Liver (tissue), 3 donors: ENCODE measurements at regions not wholly inside any gene's neighbourhood (a gene's known extent, or its start where the extent isn't known, plus 50 kb on each side); places are given as distances from the start of the nearest gene placed in this dataset.
"Not testable (repeated sequence)": the region's sequence is repeated elsewhere in the genome, so short reads cannot be mapped to it uniquely, and the experiment has no call there.

Experiments used
- ATF3 ChIP-seq: IDR thresholded peaks from 2 replicates; pipeline ENCODE4 v1.6.1; 2016; ENCODE audit warnings: antibody characterized with exemption
- CTCF ChIP-seq: fragments of 150-350 bp; IDR thresholded peaks from 2 replicates; pipeline ENCODE4 v1.5.1; 2017; ENCODE audit warnings: improper control_type of control experiment, low read depth, low read length; ENCODE audit not compliant: missing input control
- HNF4G ChIP-seq: IDR thresholded peaks from 2 replicates; pipeline ENCODE4 v1.6.1; 2016; ENCODE audit warnings: antibody characterized with exemption
- JUND ChIP-seq, 2 donors: IDR thresholded peaks; 2 replicates each; pipeline ENCODE4 v1.6.1; 2016; ENCODE audit warnings: antibody characterized with exemption in 2 of 2
- RAD21 ChIP-seq, 2 donors: IDR thresholded peaks; 2 replicates each; pipeline ENCODE4 v1.6.1; 2016; ENCODE audit warnings: antibody characterized with exemption in 2 of 2, mild to moderate bottlenecking in 2 of 2
- REST ChIP-seq: IDR thresholded peaks from 2 replicates; pipeline ENCODE4 v1.6.1; 2016; ENCODE audit warnings: antibody characterized with exemption, mild to moderate bottlenecking
- SP1 ChIP-seq: IDR thresholded peaks from 2 replicates; pipeline ENCODE4 v1.6.1; 2018; ENCODE audit warnings: antibody characterized with exemption, mild to moderate bottlenecking
- YY1 ChIP-seq: IDR thresholded peaks from 2 replicates; pipeline ENCODE4 v1.6.1; 2016; ENCODE audit warnings: antibody characterized with exemption, mild to moderate bottlenecking
- TF ChIP-seq, protein P1 (sequence below): IDR thresholded peaks from 2 replicates; pipeline ENCODE4 v1.6.1; 2016; ENCODE audit warnings: antibody characterized with exemption
- donor health status: healthy.
- donor health status: healthy.

DNA sequence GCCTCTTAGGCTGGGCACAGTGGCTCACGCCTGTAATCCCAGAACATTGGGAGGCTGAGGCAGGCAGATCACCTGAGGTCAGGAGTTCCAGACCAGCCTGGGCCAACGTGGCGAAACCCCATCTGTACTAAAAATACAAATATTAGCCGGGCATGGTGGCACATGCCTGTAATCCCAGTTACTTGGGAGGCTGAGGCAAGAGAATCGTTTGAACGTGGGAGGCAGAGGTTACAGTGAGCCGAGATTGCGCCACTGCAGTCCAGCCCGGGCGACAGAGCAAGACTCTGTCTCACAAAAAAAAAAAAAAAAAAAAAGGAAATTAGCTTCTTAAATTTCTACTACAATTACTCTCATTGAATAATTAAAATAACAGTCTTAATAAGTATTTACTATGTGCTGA is 52.4 kb upstream of the JARID2 start:
- TF ChIP-seq CTCF; RAD21 (IDR thresholded peaks at IDR 0.05); ATF3; SP1; REST; JUND (IDR thresholded peaks at IDR 0.05); HNF4G; YY1: not testable (repeated sequence)
- TF ChIP-seq, protein P1, sequence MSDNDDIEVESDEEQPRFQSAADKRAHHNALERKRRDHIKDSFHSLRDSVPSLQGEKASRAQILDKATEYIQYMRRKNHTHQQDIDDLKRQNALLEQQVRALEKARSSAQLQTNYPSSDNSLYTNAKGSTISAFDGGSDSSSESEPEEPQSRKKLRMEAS: not testable (repeated sequence)
